GM18508 (cell line): ENCODE measurements at regions not wholly inside any gene's neighbourhood (a gene's known extent, or its start where the extent isn't known, plus 50 kb on each side); places are given as distances from the start of the nearest gene placed in this dataset.
"Not testable (repeated sequence)": the region's sequence is repeated elsewhere in the genome, so short reads cannot be mapped to it uniquely, and the experiment has no call there.

ENCODE experiments used
- ATAC-seq: cut with Tn5 transposase; IDR thresholded peaks from one replicate; pipeline ENCODE4 v1.9.1; 2021; ENCODE audit warnings: moderate number of reproducible peaks; ENCODE audit not compliant: insufficient read depth, unreplicated experiment

GRCh38 chr20:26373066-26373465 is 676.4 kb upstream of the ZNF337 start:
- ATAC-seq: not testable (repeated sequence)

- no peak for ATAC-seq
Observed at GRCh38 chr20:26354511-26354910, 657.9 kb upstream of the ZNF337 start.

GRCh38 chr20:26347396-26347795 is 650.7 kb upstream of the ZNF337 start:
- no peak for ATAC-seq

GRCh38 chr20:26340460-26341065 is 643.9 kb upstream of the ZNF337 start:
- ATAC-seq: not testable (repeated sequence)

- no peak for ATAC-seq
Observed at GRCh38 chr20:26324177-26324576, 627.5 kb upstream of the ZNF337 start.

GRCh38 chr20:26315054-26315453 is 618.4 kb upstream of the ZNF337 start:
- ATAC-seq: no peak

- not testable (repeated sequence) for ATAC-seq
Observed at GRCh38 chr20:26309720-26310119, 613.1 kb upstream of the ZNF337 start.

- ATAC-seq: no peak
Observed at GRCh38 chr20:26308961-26309360, 612.3 kb upstream of the ZNF337 start.

GRCh38 chr20:26295006-26295405 is 598.4 kb upstream of the ZNF337 start:
- ATAC-seq: no peak

- ATAC-seq: not testable (repeated sequence)
Observed at GRCh38 chr20:26288379-26289061, 591.9 kb upstream of the ZNF337 start.

- no peak for ATAC-seq
Observed at GRCh38 chr20:26279238-26279637, 582.6 kb upstream of the ZNF337 start.

GRCh38 chr20:26277339-26277738 is 580.7 kb upstream of the ZNF337 start:
- no peak for ATAC-seq

- ATAC-seq: no peak
Observed at GRCh38 chr20:26276554-26277210, 580.0 kb upstream of the ZNF337 start.

GRCh38 chr20:26268762-26269161 is 572.1 kb upstream of the ZNF337 start:
- not testable (repeated sequence) for ATAC-seq

GRCh38 chr20:26260925-26261324 is 564.3 kb upstream of the ZNF337 start:
- ATAC-seq: not testable (repeated sequence)

- ATAC-seq: not testable (repeated sequence)
Observed at GRCh38 chr20:26252311-26252975, 555.8 kb upstream of the ZNF337 start.

GRCh38 chr20:26251376-26251775 is 554.7 kb upstream of the ZNF337 start:
- not testable (repeated sequence) for ATAC-seq

- not testable (repeated sequence) for ATAC-seq
Observed at GRCh38 chr20:26250249-26251114, 553.8 kb upstream of the ZNF337 start.

GRCh38 chr20:26243731-26244130 is 547.1 kb upstream of the ZNF337 start:
- ATAC-seq: no peak

GRCh38 chr20:26220609-26221008 is 524.0 kb upstream of the ZNF337 start:
- ATAC-seq: not testable (repeated sequence)
